OCI-LY1 (cell line): ENCODE measurements at regions not wholly inside any gene's neighbourhood (a gene's known extent, or its start where the extent isn't known, plus 50 kb on each side); places are given as distances from the start of the nearest gene placed in this dataset.

Source experiments
- EZH2 ChIP-seq: fragments of 200-600 bp; sonication (generic), shearing (Covaris generic); IDR thresholded peaks from 2 replicates; pipeline ENCODE4 v1.8.0; 2017; ENCODE audit warnings: borderline replicate concordance, mixed run types, mild to moderate bottlenecking, antibody characterized with exemption, low read length, moderate library complexity, mixed read lengths
- TF ChIP-seq, protein P1 (sequence below): fragments of 200-600 bp; sonication (generic), shearing (Covaris generic); IDR thresholded peaks from 2 replicates; pipeline ENCODE4 v1.5.1; 2017; ENCODE audit warnings: mild to moderate bottlenecking, antibody characterized with exemption, low read length, moderate library complexity, mixed read lengths

DNA sequence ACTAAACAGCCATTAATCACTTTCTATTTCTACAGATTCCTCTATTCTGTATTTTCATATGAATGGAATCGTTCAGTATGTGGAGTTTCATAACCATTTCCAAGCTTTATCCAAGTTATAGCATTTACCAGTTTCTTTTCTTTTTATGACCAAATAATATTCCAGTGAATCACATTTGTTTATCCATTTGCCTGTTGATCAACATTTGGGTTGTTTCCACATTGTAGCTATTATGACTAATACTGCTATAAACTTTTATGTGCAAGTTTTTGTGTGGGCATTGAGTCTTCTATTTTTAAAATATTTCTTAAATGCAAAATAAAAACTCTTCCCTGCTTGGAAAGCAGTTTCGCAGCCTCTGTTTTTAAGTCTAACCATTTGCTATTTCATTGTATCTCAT is 336.4 kb upstream of the OPRM1 start:
- TF ChIP-seq, protein P1, sequence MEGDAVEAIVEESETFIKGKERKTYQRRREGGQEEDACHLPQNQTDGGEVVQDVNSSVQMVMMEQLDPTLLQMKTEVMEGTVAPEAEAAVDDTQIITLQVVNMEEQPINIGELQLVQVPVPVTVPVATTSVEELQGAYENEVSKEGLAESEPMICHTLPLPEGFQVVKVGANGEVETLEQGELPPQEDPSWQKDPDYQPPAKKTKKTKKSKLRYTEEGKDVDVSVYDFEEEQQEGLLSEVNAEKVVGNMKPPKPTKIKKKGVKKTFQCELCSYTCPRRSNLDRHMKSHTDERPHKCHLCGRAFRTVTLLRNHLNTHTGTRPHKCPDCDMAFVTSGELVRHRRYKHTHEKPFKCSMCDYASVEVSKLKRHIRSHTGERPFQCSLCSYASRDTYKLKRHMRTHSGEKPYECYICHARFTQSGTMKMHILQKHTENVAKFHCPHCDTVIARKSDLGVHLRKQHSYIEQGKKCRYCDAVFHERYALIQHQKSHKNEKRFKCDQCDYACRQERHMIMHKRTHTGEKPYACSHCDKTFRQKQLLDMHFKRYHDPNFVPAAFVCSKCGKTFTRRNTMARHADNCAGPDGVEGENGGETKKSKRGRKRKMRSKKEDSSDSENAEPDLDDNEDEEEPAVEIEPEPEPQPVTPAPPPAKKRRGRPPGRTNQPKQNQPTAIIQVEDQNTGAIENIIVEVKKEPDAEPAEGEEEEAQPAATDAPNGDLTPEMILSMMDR = no peak
- no peak for TF ChIP-seq EZH2
